ENCODE measurements at regions not wholly inside any gene's neighbourhood (a gene's known extent, or its start where the extent isn't known, plus 50 kb on each side); places are given as distances from the start of the nearest gene placed in this dataset.

- TF ChIP-seq CTCF (IDR thresholded peaks at IDR 0.05; ENCODE audit: low read length) (no peak), EZH2phosphoT487 (IDR thresholded peaks at IDR 0.05; ENCODE audit: low read length) (no peak)
Observed at GRCh38 chr3:20564966-20565365, 379.0 kb upstream of the SGO1 start.
